Fibroblast of pulmonary artery (primary cell): ENCODE measurements at regions not wholly inside any gene's neighbourhood (a gene's known extent, or its start where the extent isn't known, plus 50 kb on each side); places are given as distances from the start of the nearest gene placed in this dataset.

Source experiments
- DNase-seq: peaks from one replicate; pipeline ENCODE4 v3.0.0-alpha.2; 2010; ENCODE audit warnings: low read depth
- H3K4me3 ChIP-seq: replicated peaks from 2 replicates; pipeline ENCODE4 v1.5.1; 2011; ENCODE audit warnings: low read depth, mild to moderate bottlenecking, control low read depth, low read length, moderate library complexity
- CTCF ChIP-seq: IDR thresholded peaks from 2 replicates; pipeline ENCODE4 v1.5.1; 2011; ENCODE audit warnings: mild to moderate bottlenecking, control low read depth, low read length, inconsistent platforms; ENCODE audit errors: missing control alignments

GRCh38 chr10:118967160-118967559, 62.4 kb upstream of the NANOS1 start:
- no peak for TF ChIP-seq CTCF
- H3K4me3 ChIP-seq, result no peak overlapping the region
- DNase-seq, result no peak

GRCh38 chr10:118968060-118968459, 61.5 kb upstream of the NANOS1 start:
- no peak for TF ChIP-seq CTCF
- H3K4me3 ChIP-seq, result no peak overlapping the region
- no peak for DNase-seq

- DNase-seq, result no peak
- no peak overlapping the region for H3K4me3 ChIP-seq
- TF ChIP-seq CTCF, result no peak
These were observed 61.0 kb upstream of the NANOS1 start for GRCh38 chr10:118968482-118968881.

- no peak for DNase-seq
- no peak overlapping the region for H3K4me3 ChIP-seq
- TF ChIP-seq CTCF, result no peak
These were observed 60.5 kb upstream of the NANOS1 start for GRCh38 chr10:118969014-118969413.

GRCh38 chr10:118970770-118971169, 58.7 kb upstream of the NANOS1 start:
- no peak overlapping the region for H3K4me3 ChIP-seq
- no peak for TF ChIP-seq CTCF
- DNase-seq, result no peak

DNA sequence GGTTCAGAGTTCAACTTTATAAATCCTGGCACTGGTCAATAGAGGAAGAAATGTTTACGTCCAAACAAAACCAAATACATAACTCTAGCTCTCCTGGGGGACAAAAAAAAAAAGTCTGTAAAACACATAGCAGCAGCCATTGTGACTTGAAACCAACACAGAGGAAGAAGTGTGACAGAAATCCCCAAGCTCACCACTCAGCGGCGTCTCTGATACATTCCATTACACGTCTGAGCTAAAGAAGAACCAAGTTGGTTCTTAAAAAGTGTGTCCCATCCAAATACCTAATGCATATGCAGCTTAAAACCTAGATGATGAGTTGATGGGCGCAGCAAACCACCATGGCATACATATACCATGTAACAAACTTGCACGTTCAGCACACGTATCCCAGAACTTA, 58.3 kb upstream of the NANOS1 start:
- H3K4me3 ChIP-seq, result no peak overlapping the region
- DNase-seq, result no peak
- no peak for TF ChIP-seq CTCF

GRCh38 chr10:118971876-118972275, 57.6 kb upstream of the NANOS1 start:
- no peak overlapping the region for H3K4me3 ChIP-seq
- no peak for DNase-seq
- no peak for TF ChIP-seq CTCF
